GM12878 (cell line): ENCODE measurements at regions not wholly inside any gene's neighbourhood (a gene's known extent, or its start where the extent isn't known, plus 50 kb on each side); places are given as distances from the start of the nearest gene placed in this dataset.

Experiments
- ATF7 ChIP-seq: fragments of 450-650 bp; IDR thresholded peaks from 2 replicates; pipeline ENCODE4 v1.6.1; 2016; ENCODE audit warnings: low read depth, mild to moderate bottlenecking
- CEBPB ChIP-seq, 2 experiments: fragments of 150-350 bp in 1 of 2; IDR thresholded peaks; 2 replicates each; pipeline ENCODE4 v1.6.1; 2012 to 2014; ENCODE audit warnings: low read depth in 2 of 2, low read length in 2 of 2, borderline replicate concordance in 1 of 2, inconsistent platforms in 1 of 2
- CREB1 ChIP-seq: IDR thresholded peaks from 2 replicates; pipeline ENCODE4 v1.6.1; 2012; ENCODE audit warnings: low read depth, mild to moderate bottlenecking, inconsistent platforms
- CREM ChIP-seq: IDR thresholded peaks from 2 replicates; pipeline ENCODE4 v1.6.1; 2014; ENCODE audit warnings: antibody characterized with exemption, low read depth
- CTCF ChIP-seq, 3 experiments: IDR thresholded peaks in 2 of 3; conservative IDR thresholded peaks in 1 of 3; 2 replicates each; pipeline ENCODE4 v1.5.1; 2011; ENCODE audit warnings: low read depth in 3 of 3, low read length in 3 of 3, mild to moderate bottlenecking in 3 of 3, control low read depth in 2 of 3, moderate library complexity in 2 of 3, inconsistent platforms in 1 of 3, mixed read lengths in 1 of 3; ENCODE audit not compliant: control insufficient read depth in 2 of 3, insufficient read depth in 1 of 3; ENCODE audit errors: extremely low read depth in 1 of 3
- FOXM1 ChIP-seq: IDR thresholded peaks from 2 replicates; pipeline ENCODE4 v1.6.1; 2012; ENCODE audit warnings: low read depth, mild to moderate bottlenecking, inconsistent platforms, low read length, moderate library complexity
- NFYB ChIP-seq: IDR thresholded peaks from 2 replicates; pipeline ENCODE4 v1.6.1; 2011; ENCODE audit warnings: low read depth, mild to moderate bottlenecking, low read length, improper control_type of control experiment, moderate library complexity; ENCODE audit not compliant: insufficient read depth
- POLR2A ChIP-seq: IDR thresholded peaks from 2 replicates; pipeline ENCODE4 v1.6.1; 2011; ENCODE audit warnings: low read depth, mild to moderate bottlenecking, low read length
- POLR2AphosphoS5 ChIP-seq: IDR thresholded peaks from 2 replicates; pipeline ENCODE4 v1.6.1; 2011; ENCODE audit warnings: mild to moderate bottlenecking, low read length, inconsistent platforms
- SIN3A ChIP-seq: IDR thresholded peaks from 2 replicates; pipeline ENCODE4 v1.6.1; 2012; ENCODE audit warnings: low read depth, low read length, improper control_type of control experiment
- SMC3 ChIP-seq: IDR thresholded peaks from 2 replicates; pipeline ENCODE4 v1.6.1; 2011; ENCODE audit warnings: low read length, improper control_type of control experiment, borderline replicate concordance

- no peak for TF ChIP-seq NFYB
- TF ChIP-seq CEBPB (IDR thresholded peaks at IDR 0.05; ENCODE audit: borderline replicate concordance in 1 of 2, low read depth in 2 of 2, low read length in 2 of 2), result no peak
- TF ChIP-seq CREM, result no peak
- no peak for TF ChIP-seq CTCF (IDR thresholded peaks at IDR 0.05 in 2 of 3, conservative IDR thresholded peaks at IDR 0.05 in 1 of 3; ENCODE audit: control insufficient read depth in 2 of 3, extremely low read depth in 1 of 3, insufficient read depth in 1 of 3, low read depth in 3 of 3, low read length in 3 of 3)
- TF ChIP-seq POLR2A, result no peak
- no peak for TF ChIP-seq SMC3
- no peak for TF ChIP-seq CREB1
- TF ChIP-seq SIN3A, result no peak
- no peak for TF ChIP-seq ATF7
- no peak for TF ChIP-seq FOXM1
- TF ChIP-seq POLR2AphosphoS5, result no peak
These were observed 352.6 kb downstream of the CGGBP1 start for GRCh38 chr3:87706176-87706575.
